GM23338 (cell line): ENCODE measurements at regions not wholly inside any gene's neighbourhood (a gene's known extent, or its start where the extent isn't known, plus 50 kb on each side); places are given as distances from the start of the nearest gene placed in this dataset.

Experiments
- ATAC-seq: fragments of 200-7000 bp; cut with Tn5 transposase; 3 replicates; pipeline ENCODE4 v1.9.1; 2020
- DNase-seq: peaks from one replicate; pipeline ENCODE4 v3.0.0-alpha.2; 2015; ENCODE audit warnings: low spot score
- H2AFZ ChIP-seq: fragments of 200-600 bp; sonication (generic); 2 replicates; pipeline ENCODE4 v1.8.0; 2016; ENCODE audit warnings: antibody characterized with exemption, mild to moderate bottlenecking, moderate library complexity
- H3F3A ChIP-seq: fragments of 200-600 bp; sonication (generic); replicated peaks from 2 replicates; pipeline ENCODE4 v1.8.0; 2017; ENCODE audit warnings: antibody characterized with exemption, mixed run types, low read depth
- H3K27ac ChIP-seq: fragments of 200-600 bp; sonication (generic); 2 replicates; pipeline ENCODE4 v1.6.1; 2016; ENCODE audit warnings: low read depth
- H3K27me3 ChIP-seq: fragments of 200-600 bp; sonication (generic); 2 replicates; pipeline ENCODE4 v1.8.0; 2016; ENCODE audit warnings: mild to moderate bottlenecking, mixed run types, moderate library complexity; ENCODE audit not compliant: insufficient read depth
- H3K36me3 ChIP-seq: fragments of 200-600 bp; sonication (generic); 2 replicates; pipeline ENCODE4 v1.8.0; 2016; ENCODE audit warnings: mild to moderate bottlenecking; ENCODE audit not compliant: insufficient read depth
- H3K4me1 ChIP-seq: fragments of 200-600 bp; sonication (generic); 2 replicates; pipeline ENCODE4 v1.8.0; 2016; ENCODE audit warnings: mild to moderate bottlenecking, moderate library complexity; ENCODE audit not compliant: insufficient read depth
- H3K4me2 ChIP-seq: fragments of 200-600 bp; sonication (generic); 2 replicates; pipeline ENCODE4 v1.7.1; 2017; ENCODE audit warnings: mixed run types
- H3K4me3 ChIP-seq: fragments of 200-600 bp; sonication (generic); 2 replicates; pipeline ENCODE4 v1.6.1; 2016; ENCODE audit warnings: mixed run types
- H3K79me2 ChIP-seq: fragments of 200-600 bp; sonication (generic); replicated peaks from 2 replicates; pipeline ENCODE4 v1.8.0; 2017; ENCODE audit warnings: mild to moderate bottlenecking; ENCODE audit not compliant: insufficient read depth
- H3K9me2 ChIP-seq: fragments of 200-600 bp; sonication (generic); 2 replicates; pipeline ENCODE4 v1.8.0; 2017; ENCODE audit not compliant: insufficient read depth
- H4K20me1 ChIP-seq: fragments of 200-600 bp; sonication (generic); replicated peaks from 2 replicates; pipeline ENCODE4 v1.8.0; 2017; ENCODE audit warnings: mild to moderate bottlenecking; ENCODE audit not compliant: insufficient read depth
- H3K27ac Mint-ChIP-seq: 2 replicates; pipeline ENCODE4 v1.8.0; 2020; ENCODE audit warnings: inconsistent platforms, mild to moderate bottlenecking, moderate library complexity, mixed read lengths
- H3K27me3 Mint-ChIP-seq: 3 replicates; pipeline ENCODE4 v1.8.0; 2022; ENCODE audit warnings: low read depth, mild to moderate bottlenecking, moderate library complexity, mixed read lengths, inconsistent platforms; ENCODE audit not compliant: insufficient read depth, poor library complexity
- H3K36me3 Mint-ChIP-seq: 3 replicates; pipeline ENCODE4 v1.8.0; 2021; ENCODE audit warnings: low read depth, mild to moderate bottlenecking, inconsistent platforms, moderate library complexity, mixed read lengths
- H3K4me1 Mint-ChIP-seq: 3 replicates; pipeline ENCODE4 v1.8.0; 2020; ENCODE audit warnings: mild to moderate bottlenecking, inconsistent platforms, mixed read lengths
- H3K4me3 Mint-ChIP-seq: 3 replicates; pipeline ENCODE4 v1.8.0; 2021; ENCODE audit warnings: moderate library complexity, mild to moderate bottlenecking, inconsistent platforms, mixed read lengths
- H3K9me3 Mint-ChIP-seq: 3 replicates; pipeline ENCODE4 v1.8.0; 2020; ENCODE audit warnings: moderate library complexity, mild to moderate bottlenecking, inconsistent platforms, mixed read lengths
- JUNB ChIP-seq: IDR thresholded peaks from one replicate; pipeline ENCODE4 v1.6.1; 2016; ENCODE audit warnings: antibody characterized with exemption; ENCODE audit not compliant: unreplicated experiment
- STAT1 ChIP-seq: IDR thresholded peaks from one replicate; pipeline ENCODE4 v1.6.1; 2016; ENCODE audit warnings: antibody characterized with exemption; ENCODE audit not compliant: unreplicated experiment
- TF ChIP-seq, protein P1 (sequence below), 2 experiments: fragments of 200-600 bp in 1 of 2; sonication (generic) in 1 of 2; conservative IDR thresholded peaks; 2 replicates each; pipeline versions ENCODE4 v1.5.1 to v1.6.1; 2016 to 2017; ENCODE audit warnings: antibody characterized with exemption in 2 of 2, low read depth in 2 of 2, mild to moderate bottlenecking in 2 of 2, moderate library complexity in 1 of 2

DNA sequence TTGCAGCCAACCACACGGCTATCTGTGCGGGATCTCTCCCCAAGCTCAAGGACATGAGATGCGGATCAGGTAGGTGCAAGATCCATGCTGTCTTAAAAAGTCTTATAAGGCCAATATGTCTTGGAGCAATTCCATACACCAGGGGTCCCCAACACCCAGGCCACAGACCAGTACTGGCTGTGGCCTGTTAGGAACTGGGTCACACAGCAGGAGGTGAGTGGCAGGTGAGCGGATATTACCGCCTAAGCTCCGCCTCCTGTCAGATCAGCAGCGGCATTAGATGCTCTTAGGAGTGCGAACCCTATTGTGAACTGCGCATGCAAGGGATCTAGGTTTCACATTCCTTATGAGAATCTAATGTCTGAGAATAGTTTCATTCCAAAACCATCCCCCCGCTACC, 68.8 kb upstream of the ZNF599 start:
- ATAC-seq = peak; percentile 19
- no peak overlapping the region for H3K4me3 ChIP-seq
- peaks cover 13% of the 10 kb centered on the region for H3K4me1 ChIP-seq
- H3K4me2 ChIP-seq = 0 out of 2 replicates have a peak overlapping the region, but pooled peaks have one; percentile 22
- no peak overlapping the region for H3K27ac ChIP-seq
- no peaks in the 10 kb centered on the region for H3K36me3 Mint-ChIP-seq
- no peaks in the 10 kb centered on the region for H3F3A ChIP-seq
- H3K36me3 ChIP-seq = no peaks in the 10 kb centered on the region
- no peaks in the 10 kb centered on the region for H4K20me1 ChIP-seq
- peaks cover 17% of the 10 kb centered on the region for H3K27me3 Mint-ChIP-seq
- H3K9me2 ChIP-seq = no peaks in the 10 kb centered on the region
- no peaks in the 10 kb centered on the region for H3K79me2 ChIP-seq
- H3K4me1 Mint-ChIP-seq = peaks cover 21% of the 10 kb centered on the region
- no peak overlapping the region for H3K4me3 Mint-ChIP-seq
- DNase-seq = peak; percentile 67
- no peak overlapping the region for H2AFZ ChIP-seq
- no peak overlapping the region for H3K27ac Mint-ChIP-seq
- no peak for TF ChIP-seq STAT1
- TF ChIP-seq, protein P1, sequence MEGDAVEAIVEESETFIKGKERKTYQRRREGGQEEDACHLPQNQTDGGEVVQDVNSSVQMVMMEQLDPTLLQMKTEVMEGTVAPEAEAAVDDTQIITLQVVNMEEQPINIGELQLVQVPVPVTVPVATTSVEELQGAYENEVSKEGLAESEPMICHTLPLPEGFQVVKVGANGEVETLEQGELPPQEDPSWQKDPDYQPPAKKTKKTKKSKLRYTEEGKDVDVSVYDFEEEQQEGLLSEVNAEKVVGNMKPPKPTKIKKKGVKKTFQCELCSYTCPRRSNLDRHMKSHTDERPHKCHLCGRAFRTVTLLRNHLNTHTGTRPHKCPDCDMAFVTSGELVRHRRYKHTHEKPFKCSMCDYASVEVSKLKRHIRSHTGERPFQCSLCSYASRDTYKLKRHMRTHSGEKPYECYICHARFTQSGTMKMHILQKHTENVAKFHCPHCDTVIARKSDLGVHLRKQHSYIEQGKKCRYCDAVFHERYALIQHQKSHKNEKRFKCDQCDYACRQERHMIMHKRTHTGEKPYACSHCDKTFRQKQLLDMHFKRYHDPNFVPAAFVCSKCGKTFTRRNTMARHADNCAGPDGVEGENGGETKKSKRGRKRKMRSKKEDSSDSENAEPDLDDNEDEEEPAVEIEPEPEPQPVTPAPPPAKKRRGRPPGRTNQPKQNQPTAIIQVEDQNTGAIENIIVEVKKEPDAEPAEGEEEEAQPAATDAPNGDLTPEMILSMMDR (conservative IDR thresholded peaks at IDR 0.05; ENCODE audit: low read depth in 2 of 2) = peak; percentile 36 to 50; a peak in 3 of 4 replicates
- no peaks in the 10 kb centered on the region for H3K9me3 Mint-ChIP-seq
- peaks cover 25% of the 10 kb centered on the region for H3K27me3 ChIP-seq

DNA sequence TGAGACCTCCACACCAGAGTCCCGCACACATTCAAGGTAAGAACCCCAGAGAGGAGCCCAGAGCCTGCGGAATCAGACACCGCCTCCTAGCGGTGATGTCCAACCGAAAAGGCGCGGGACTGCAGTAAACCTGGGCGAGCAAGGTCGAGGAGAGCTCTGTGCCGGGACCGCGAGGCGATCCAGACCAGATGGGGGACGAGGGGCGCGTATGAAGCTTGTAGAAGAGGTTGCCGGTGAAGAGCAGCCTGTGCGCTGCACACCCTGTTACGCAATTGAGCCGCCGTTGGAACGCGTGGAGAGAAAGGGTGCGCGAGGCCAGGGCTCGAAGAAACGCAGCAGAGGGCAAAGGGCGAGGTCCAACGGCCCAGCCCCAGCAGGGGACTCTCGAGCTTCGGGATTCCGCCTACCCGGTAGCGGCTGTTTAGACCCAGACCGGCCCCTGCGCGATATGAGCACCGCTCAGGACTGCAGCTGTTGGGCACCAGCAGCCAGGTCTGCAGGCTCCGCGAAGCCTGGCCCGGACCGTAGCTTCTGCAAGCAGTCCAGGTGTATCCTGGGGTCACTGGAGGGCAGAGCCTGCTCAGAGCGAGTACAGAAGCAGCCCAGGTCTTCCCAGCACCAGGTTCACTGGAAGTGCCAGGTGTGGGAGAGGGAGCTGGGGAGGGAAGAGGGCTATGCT, 65.9 kb upstream of the ZNF599 start:
- no peaks in the 10 kb centered on the region for H3K9me2 ChIP-seq
- H3K36me3 ChIP-seq = no peaks in the 10 kb centered on the region
- H3K4me1 ChIP-seq = peaks cover 9% of the 10 kb centered on the region
- peak overlapping the region; percentile 67 for H3K4me3 Mint-ChIP-seq
- no peaks in the 10 kb centered on the region for H3K9me3 Mint-ChIP-seq
- H3K27me3 ChIP-seq = peaks cover 25% of the 10 kb centered on the region
- no peaks in the 10 kb centered on the region for H3K79me2 ChIP-seq
- peak overlapping the region; percentile 84 for H3K4me2 ChIP-seq
- H3K27me3 Mint-ChIP-seq = peaks cover 15% of the 10 kb centered on the region
- no peaks in the 10 kb centered on the region for H3F3A ChIP-seq
- H2AFZ ChIP-seq = peak overlapping the region; percentile 98
- ATAC-seq = peak; percentile 91
- no peak overlapping the region for H3K27ac ChIP-seq
- H3K36me3 Mint-ChIP-seq = no peaks in the 10 kb centered on the region
- peak overlapping the region; percentile 61 for H3K4me3 ChIP-seq
- H3K27ac Mint-ChIP-seq = no peak overlapping the region
- peaks cover 13% of the 10 kb centered on the region for H3K4me1 Mint-ChIP-seq
- TF ChIP-seq STAT1 = no peak
- TF ChIP-seq, protein P1 (conservative IDR thresholded peaks at IDR 0.05; ENCODE audit: low read depth in 2 of 2) = peak; percentile 80 to 84
- H4K20me1 ChIP-seq = no peaks in the 10 kb centered on the region
- peak; percentile 91 for DNase-seq

DNA sequence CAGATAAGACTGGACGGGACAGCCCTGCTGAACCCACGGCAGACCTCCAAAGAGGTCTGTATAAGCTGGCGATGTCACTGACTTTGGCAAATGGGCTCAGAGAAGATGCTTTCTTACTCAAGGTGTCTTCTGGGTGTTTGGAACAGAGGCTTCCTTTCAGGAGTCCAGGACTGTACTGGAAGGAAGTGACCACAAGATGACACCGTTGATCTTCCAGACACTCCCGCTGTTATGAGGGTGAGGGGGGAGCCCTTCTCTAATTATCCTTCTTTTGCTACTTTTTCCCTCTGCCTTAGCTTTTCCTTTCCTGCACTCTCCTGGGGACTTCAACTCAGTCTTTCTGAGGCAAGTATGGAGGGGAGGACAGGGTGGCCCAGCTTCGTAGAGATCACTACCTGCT, 65.2 kb upstream of the ZNF599 start:
- no peaks in the 10 kb centered on the region for H4K20me1 ChIP-seq
- Mint-ChIP-seq H3K27me3 (peaks cover 15% of the 10 kb centered on the region), H3K4me3 (peak overlapping the region; percentile 67), H3K9me3 (no peaks in the 10 kb centered on the region), H3K36me3 (no peaks in the 10 kb centered on the region), H3K27ac (no peak overlapping the region), H3K4me1 (peaks cover 13% of the 10 kb centered on the region)
- DNase-seq (peak; percentile 44), ATAC-seq (peak; percentile 22)
- H3K9me2 ChIP-seq = no peaks in the 10 kb centered on the region
- H3K4me2 ChIP-seq = peak overlapping the region; percentile 84
- H3K36me3 ChIP-seq = no peaks in the 10 kb centered on the region
- no peaks in the 10 kb centered on the region for H3K79me2 ChIP-seq
- no peak overlapping the region for H3K27ac ChIP-seq
- H3K4me1 ChIP-seq = peaks cover 9% of the 10 kb centered on the region
- H3F3A ChIP-seq = no peaks in the 10 kb centered on the region
- H3K27me3 ChIP-seq = peaks cover 25% of the 10 kb centered on the region
- peak overlapping the region; percentile 61 for H3K4me3 ChIP-seq
- H2AFZ ChIP-seq = peak overlapping the region; percentile 98
- TF ChIP-seq JUNB = no peak
- TF ChIP-seq, protein P1 (conservative IDR thresholded peaks at IDR 0.05; ENCODE audit: low read depth in 2 of 2) = peak in 1 of 2 experiments; percentile 82; a peak in 2 of 4 replicates
